Panc1 (cell line): ENCODE measurements at regions not wholly inside any gene's neighbourhood (a gene's known extent, or its start where the extent isn't known, plus 50 kb on each side); places are given as distances from the start of the nearest gene placed in this dataset.

Experiments
- ATAC-seq: fragments of 200-7000 bp; cut with Tn5 transposase; 2 replicates; pipeline ENCODE4 v1.9.1; 2020; ENCODE audit warnings: mild to moderate bottlenecking, moderate library complexity
- BruUV-seq: library from RNA; stranded (reverse); fragments of 400-500 nt; replicated peaks from 2 replicates; lab custom pipeline; 2021; lab: Mats Ljungman, UMichigan
- CTCF ChIA-PET: fragments of 300-600 bp; sonication (Branson Sonifier 250); formaldehyde crosslinking; loops from one replicate; lab custom pipeline; 2022; ENCODE audit warnings: antibody characterized with exemption; lab: Charles Lee
- POLR2A ChIA-PET: fragments of 300-600 bp; sonication (Branson Sonifier 250); formaldehyde crosslinking; loops from one replicate; lab custom pipeline; 2022; ENCODE audit warnings: antibody characterized with exemption; lab: Charles Lee
- DNase-seq: peaks from one replicate; pipeline ENCODE4 v3.0.0-alpha.2; 2010; ENCODE audit warnings: low read depth, low spot score
- H3K27ac ChIP-seq: 2 replicates; pipeline ENCODE4 v1.5.1; 2011; ENCODE audit warnings: mild to moderate bottlenecking, low read length, inconsistent platforms
- H3K27me3 ChIP-seq: fragments of 200-500 bp; sonication (Bioruptor generic); 2 replicates; pipeline ENCODE4 v1.6.0; 2014; ENCODE audit warnings: low read length, inconsistent platforms; ENCODE audit not compliant: control insufficient read depth, insufficient read depth
- H3K36me3 ChIP-seq: fragments of 200-500 bp; sonication (Bioruptor generic); 2 replicates; pipeline ENCODE4 v1.5.1; 2014; ENCODE audit warnings: inconsistent platforms, mild to moderate bottlenecking, low read length, moderate library complexity; ENCODE audit not compliant: control insufficient read depth, insufficient read depth
- H3K4me1 ChIP-seq: 2 replicates; pipeline ENCODE4 v1.5.1; 2011; ENCODE audit warnings: inconsistent platforms, mild to moderate bottlenecking, low read length, moderate library complexity; ENCODE audit not compliant: control insufficient read depth, insufficient read depth
- H3K4me3 ChIP-seq, 2 experiments: 2 replicates each; pipeline ENCODE4 v1.5.1; 2011 to 2012; ENCODE audit warnings: low read depth in 2 of 2, low read length in 2 of 2, mild to moderate bottlenecking in 2 of 2, inconsistent platforms in 1 of 2, moderate library complexity in 1 of 2
- H3K9me3 ChIP-seq: fragments of 200-500 bp; sonication (Bioruptor generic); 2 replicates; pipeline ENCODE4 v1.5.1; 2014; ENCODE audit warnings: low read depth, mild to moderate bottlenecking, inconsistent platforms, low read length, moderate library complexity; ENCODE audit not compliant: control insufficient read depth, insufficient read depth
- CTCF ChIP-seq: fragments of 450-650 bp; IDR thresholded peaks from 2 replicates; pipeline ENCODE4 v1.5.1; 2017; ENCODE audit warnings: mild to moderate bottlenecking
- POLR2AphosphoS5 ChIP-seq: IDR thresholded peaks from 2 replicates; pipeline ENCODE4 v1.6.1; 2012; ENCODE audit warnings: mild to moderate bottlenecking, low read depth, low read length, moderate library complexity
- REST ChIP-seq, 2 experiments: IDR thresholded peaks; 2 replicates each; pipeline ENCODE4 v1.6.1; 2011 to 2012; ENCODE audit warnings: low read depth in 2 of 2, control low read depth in 1 of 2, low read length in 1 of 2, mild to moderate bottlenecking in 1 of 2, moderate library complexity in 1 of 2; ENCODE audit not compliant: insufficient read depth in 1 of 2
- SIN3A ChIP-seq: IDR thresholded peaks from 2 replicates; pipeline ENCODE4 v1.6.1; 2012; ENCODE audit warnings: low read depth, mild to moderate bottlenecking, low read length, moderate library complexity, borderline replicate concordance; ENCODE audit not compliant: insufficient read depth
- TCF7L2 ChIP-seq: IDR thresholded peaks from 2 replicates; pipeline ENCODE4 v1.6.1; 2011; ENCODE audit warnings: mild to moderate bottlenecking, low read depth, low read length, inconsistent platforms
- in situ Hi-C: cut with HindIII; loops from 2 replicates; pipeline ENCODE4 v1.10.0; 2016; ENCODE audit warnings: low sequenced_read_pairs, low pct_unique_long_range_greater_than_20kb
- intact Hi-C: fragments of 100-400 bp; cut with micrococcal nuclease; formaldehyde crosslinking; loops from one replicate; pipeline ENCODE4 v1.10.0; 2022; ENCODE audit not compliant: unreplicated experiment

- BruUV-seq, result no TSS peak
- Histone ChIP-seq H3K4me3 (no peak overlapping the region), H3K36me3 (no peaks in the 10 kb centered on the region), H3K4me1 (peaks cover 24% of the 10 kb centered on the region), H3K9me3 (no peaks in the 10 kb centered on the region), H3K27me3 (peaks cover 4% of the 10 kb centered on the region; the same call in 1 of the 2 replicates), H3K27ac (no peak overlapping the region)
- ChIA-PET CTCF (no interaction called here), POLR2A (no interaction called here)
- no peak for DNase-seq
- TF ChIP-seq SIN3A, result no peak
- no peak for TF ChIP-seq POLR2AphosphoS5
- no peak for TF ChIP-seq CTCF
- no peak for TF ChIP-seq TCF7L2
- no peak for TF ChIP-seq REST (IDR thresholded peaks at IDR 0.05; ENCODE audit: insufficient read depth in 1 of 2, low read depth in 2 of 2, low read length in 1 of 2)
- no peak for ATAC-seq
- intact Hi-C loops, result no loop called here
- in situ Hi-C loops, result no loop called here
Measured at GRCh38 chr12:34333337-34333736, 311.0 kb downstream of the ALG10 start.

GRCh38 chr12:34334538-34334937 lies 312.2 kb downstream of the ALG10 start:
- ChIA-PET POLR2A (no interaction called here), CTCF (no interaction called here)
- Histone ChIP-seq H3K27me3 (no peaks in the 10 kb centered on the region; the same call in 1 of the 2 replicates), H3K4me3 (peak overlapping the region in 1 of 2 experiments; percentile 72; a peak in 2 of 4 replicates), H3K9me3 (no peaks in the 10 kb centered on the region), H3K36me3 (no peaks in the 10 kb centered on the region), H3K4me1 (peaks cover 31% of the 10 kb centered on the region), H3K27ac (no peak overlapping the region)
- in situ Hi-C loops, result no loop called here
- no TSS peak for BruUV-seq
- ATAC-seq (no peak), DNase-seq (no peak)
- TF ChIP-seq SIN3A (no peak), REST (IDR thresholded peaks at IDR 0.05; ENCODE audit: insufficient read depth in 1 of 2, low read depth in 2 of 2, low read length in 1 of 2) (no peak), POLR2AphosphoS5 (no peak)
- intact Hi-C loops, result no loop called here
